Endothelial cell of umbilical vein (primary cell): ENCODE measurements at regions not wholly inside any gene's neighbourhood (a gene's known extent, or its start where the extent isn't known, plus 50 kb on each side); places are given as distances from the start of the nearest gene placed in this dataset.

Experiments
- BruUV-seq: library from RNA; stranded (reverse); fragments of 400-500 nt; replicated peaks from 2 replicates; lab custom pipeline; 2021; lab: Mats Ljungman, UMichigan
- CTCF ChIA-PET: fragments of 300-600, 350-600 bp; sonication (Branson Sonifier 250); formaldehyde crosslinking; loops from one replicate; lab custom pipeline; 2021; ENCODE audit warnings: antibody characterized with exemption, inconsistent platforms; lab: Charles Lee
- POLR2A ChIA-PET: fragments of 300-600, 350-600 bp; sonication (Branson Sonifier 250); formaldehyde crosslinking; loops from one replicate; lab custom pipeline; 2021; ENCODE audit warnings: antibody characterized with exemption, inconsistent platforms; lab: Charles Lee
- DNase-seq: peaks from one replicate; pipeline ENCODE4 v3.0.0-alpha.2; 2011; ENCODE audit warnings: low read depth, low spot score
- FAIRE-seq: peaks from 2 replicates; lab custom pipeline; 2011; peaks lifted over from hg19 to GRCh38; lab: Jason Lieb, UNC
- H2AFZ ChIP-seq: 2 replicates; pipeline ENCODE4 v1.6.0; 2012; ENCODE audit warnings: low read depth, low read length, control low read depth, inconsistent platforms
- H3K27ac ChIP-seq: 2 replicates; pipeline ENCODE4 v1.5.1; 2011; ENCODE audit warnings: low read depth, mild to moderate bottlenecking, control low read depth, low read length, moderate library complexity; ENCODE audit not compliant: insufficient read depth
- H3K27me3 ChIP-seq, 2 experiments: 2 replicates each; pipeline versions ENCODE4 v1.6.0 to v1.6.1; 2011; ENCODE audit warnings: low read length in 2 of 2, mixed read lengths in 1 of 2; ENCODE audit not compliant: control insufficient read depth in 2 of 2, insufficient read depth in 2 of 2
- H3K36me3 ChIP-seq, 2 experiments: 2 replicates in 1 of 2; 3 replicates in 1 of 2; pipeline ENCODE4 v1.5.1; 2011; ENCODE audit warnings: low read length in 2 of 2, mild to moderate bottlenecking in 1 of 2, moderate library complexity in 1 of 2; ENCODE audit not compliant: control insufficient read depth in 2 of 2, insufficient read depth in 2 of 2; ENCODE audit errors: extremely low read depth in 1 of 2
- H3K4me1 ChIP-seq: 3 replicates; pipeline ENCODE4 v1.5.1; 2011; ENCODE audit warnings: mild to moderate bottlenecking, low read length; ENCODE audit not compliant: control insufficient read depth, insufficient read depth; ENCODE audit errors: extremely low read depth
- H3K4me2 ChIP-seq: 2 replicates; pipeline ENCODE4 v1.6.1; 2011; ENCODE audit warnings: low read length, control low read depth, mixed read lengths; ENCODE audit not compliant: insufficient read depth
- H3K4me3 ChIP-seq, 3 experiments: fragments of 200-600 bp in 1 of 3; sonication (generic), shearing (Covaris generic) in 1 of 3; replicated peaks in 1 of 3; 2 replicates each; pipeline ENCODE4 v1.5.1; 2011 to 2016; ENCODE audit warnings: control low read depth in 3 of 3, low read length in 3 of 3, mild to moderate bottlenecking in 2 of 3, inconsistent platforms in 1 of 3, low read depth in 1 of 3, moderate library complexity in 1 of 3; ENCODE audit not compliant: insufficient read depth in 1 of 3
- H3K79me2 ChIP-seq: 2 replicates; pipeline ENCODE4 v1.6.0; 2012; ENCODE audit warnings: low read length, inconsistent platforms; ENCODE audit not compliant: control insufficient read depth, insufficient read depth
- H3K9ac ChIP-seq: replicated peaks from 2 replicates; pipeline ENCODE3; 2011; ENCODE audit warnings: low read length, control low read depth; ENCODE audit not compliant: insufficient read depth; ENCODE audit errors: extremely low read depth
- H3K9me1 ChIP-seq: replicated peaks from 3 replicates; pipeline ENCODE4 v1.6.0; 2011; ENCODE audit warnings: mild to moderate bottlenecking, low read length; ENCODE audit not compliant: control insufficient read depth, insufficient read depth; ENCODE audit errors: extremely low read depth
- H3K9me3 ChIP-seq: replicated peaks from 2 replicates; pipeline ENCODE4 v1.5.1; 2012; ENCODE audit warnings: low read length, inconsistent platforms; ENCODE audit not compliant: control insufficient read depth, insufficient read depth
- H4K20me1 ChIP-seq: replicated peaks from 2 replicates; pipeline ENCODE3; 2011; ENCODE audit warnings: mild to moderate bottlenecking, low read length; ENCODE audit not compliant: control insufficient read depth, insufficient read depth; ENCODE audit errors: extremely low read depth
- EZH2 ChIP-seq: IDR thresholded peaks from 2 replicates; pipeline ENCODE4 v1.6.1; 2012; ENCODE audit warnings: borderline replicate concordance, low read depth, mild to moderate bottlenecking, moderate library complexity, low read length, inconsistent platforms; ENCODE audit not compliant: severe bottlenecking
- FOS ChIP-seq: IDR thresholded peaks from 2 replicates; pipeline ENCODE4 v1.6.1; 2011; ENCODE audit warnings: mild to moderate bottlenecking, low read length, moderate library complexity, borderline replicate concordance; ENCODE audit not compliant: insufficient read depth
- GATA2 ChIP-seq: IDR thresholded peaks from 2 replicates; pipeline ENCODE4 v1.7.0; 2011; ENCODE audit warnings: low read depth, mild to moderate bottlenecking, moderate library complexity, mixed read lengths, low read length; ENCODE audit not compliant: insufficient read length, insufficient read depth
- JUN ChIP-seq: IDR thresholded peaks from 2 replicates; pipeline ENCODE4 v1.6.1; 2011; ENCODE audit warnings: borderline replicate concordance, low read depth; ENCODE audit not compliant: insufficient read length, insufficient read depth
- MYC ChIP-seq: IDR thresholded peaks from one replicate; pipeline ENCODE4 v1.6.1; 2011; ENCODE audit warnings: mild to moderate bottlenecking, low read depth, low read length
- POLR2A ChIP-seq: IDR thresholded peaks from 2 replicates; pipeline ENCODE4 v1.6.1; 2012; ENCODE audit warnings: low read depth, mild to moderate bottlenecking, control low read depth, low read length
- POLR2AphosphoS5 ChIP-seq: IDR thresholded peaks from 2 replicates; pipeline ENCODE4 v1.6.1; 2012; ENCODE audit warnings: low read depth, mild to moderate bottlenecking, control low read depth, low read length, moderate library complexity; ENCODE audit not compliant: insufficient read depth
- dilution Hi-C: fragments of 300-500 bp; cut with MboI; formaldehyde crosslinking; loops from one replicate; pipeline ENCODE4 v1.15.0; 2019; ENCODE audit warnings: low sequenced_read_pairs; ENCODE audit not compliant: extremely low pct_ligation_motif_present
- intact Hi-C: fragments of 100-400 bp; cut with micrococcal nuclease; formaldehyde crosslinking; loops from one replicate; pipeline ENCODE4 v1.10.0; 2022
- TF ChIP-seq, protein P1 (sequence below): IDR thresholded peaks from 2 replicates; pipeline ENCODE4 v1.6.1; 2011; ENCODE audit not compliant: insufficient read depth, insufficient read length
- TF ChIP-seq, protein P2 (sequence below), 2 donors: IDR thresholded peaks; 1 replicate in 1 of 2; 2 replicates in 1 of 2; pipeline ENCODE4 v1.5.1; 2011; ENCODE audit warnings: low read length in 2 of 2, mild to moderate bottlenecking in 2 of 2, moderate library complexity in 2 of 2, control low read depth in 1 of 2, inconsistent platforms in 1 of 2, low read depth in 1 of 2; ENCODE audit not compliant: insufficient read depth in 1 of 2; ENCODE audit errors: extremely low read depth in 1 of 2

DNA sequence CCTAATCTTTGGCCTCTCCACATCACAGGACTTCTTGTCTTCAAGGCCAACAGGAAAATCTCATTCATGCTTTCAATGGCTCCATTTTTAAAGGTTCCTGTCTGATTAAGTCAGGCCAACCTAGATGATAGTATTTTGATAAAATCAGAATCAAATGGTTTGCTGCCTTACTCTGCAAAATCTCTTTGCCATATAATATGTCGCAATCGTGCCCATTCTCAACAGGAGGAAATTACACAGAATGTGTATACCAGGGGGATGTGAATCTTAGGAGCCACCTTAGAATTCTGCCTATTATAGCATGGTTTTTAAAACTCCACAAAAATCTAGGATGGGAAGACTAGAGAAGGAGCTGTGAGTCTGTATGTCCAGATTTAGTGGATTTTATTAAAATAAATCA is 612.9 kb upstream of the MAN1A1 start:
- H3K9me3 ChIP-seq: no peaks in the 10 kb centered on the region
- H3K36me3 ChIP-seq: no peaks in the 10 kb centered on the region
- dilution Hi-C loops: no loop called here
- H3K27me3 ChIP-seq: no peaks in the 10 kb centered on the region
- H3K79me2 ChIP-seq: no peaks in the 10 kb centered on the region
- FAIRE-seq (no peak), DNase-seq (no peak)
- no peak overlapping the region for H3K9ac ChIP-seq
- ChIA-PET CTCF (no interaction called here), POLR2A (no interaction called here)
- H3K27ac ChIP-seq: no peak overlapping the region
- TF ChIP-seq FOS (no peak), EZH2 (no peak), JUN (no peak), POLR2A (no peak)
- TF ChIP-seq, protein P1, sequence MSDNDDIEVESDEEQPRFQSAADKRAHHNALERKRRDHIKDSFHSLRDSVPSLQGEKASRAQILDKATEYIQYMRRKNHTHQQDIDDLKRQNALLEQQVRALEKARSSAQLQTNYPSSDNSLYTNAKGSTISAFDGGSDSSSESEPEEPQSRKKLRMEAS: no peak
- H3K9me1 ChIP-seq: no peaks in the 10 kb centered on the region
- intact Hi-C loops: no loop called here
- no peaks in the 10 kb centered on the region for H4K20me1 ChIP-seq
- H3K4me3 ChIP-seq: no peak overlapping the region
- H3K4me1 ChIP-seq: no peaks in the 10 kb centered on the region
- no TSS peak for BruUV-seq
- no peak overlapping the region for H2AFZ ChIP-seq
- H3K4me2 ChIP-seq: no peak overlapping the region

DNA sequence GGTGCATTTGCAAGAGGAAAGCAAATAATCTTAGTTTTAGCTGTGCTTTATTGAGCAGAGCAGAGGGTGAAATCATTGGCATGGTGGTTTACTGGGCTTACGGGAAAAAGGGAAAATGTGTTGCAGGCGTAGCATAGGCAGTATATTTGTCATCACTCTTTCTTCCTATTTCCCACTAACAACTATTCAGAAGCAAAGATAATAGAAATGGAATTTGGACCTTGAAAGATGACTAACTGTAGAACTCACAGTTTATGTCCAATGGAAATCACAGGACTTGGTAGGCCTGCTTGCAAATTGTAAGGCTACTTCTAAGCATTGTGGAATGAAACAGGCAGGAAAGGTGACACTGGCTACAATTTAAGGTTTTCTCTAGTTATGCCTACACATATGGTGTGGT is 611.9 kb upstream of the MAN1A1 start:
- dilution Hi-C loops: no loop called here
- Histone ChIP-seq H4K20me1 (no peaks in the 10 kb centered on the region), H3K9ac (no peak overlapping the region), H3K27ac (no peak overlapping the region), H3K9me1 (no peaks in the 10 kb centered on the region), H3K4me3 (no peak overlapping the region), H3K4me2 (no peak overlapping the region), H3K79me2 (no peaks in the 10 kb centered on the region), H3K4me1 (no peaks in the 10 kb centered on the region), H3K27me3 (no peaks in the 10 kb centered on the region), H2AFZ (no peak overlapping the region), H3K36me3 (no peaks in the 10 kb centered on the region), H3K9me3 (no peaks in the 10 kb centered on the region)
- no TSS peak for BruUV-seq
- TF ChIP-seq POLR2A (no peak), MYC (no peak), FOS (no peak), POLR2AphosphoS5 (no peak), GATA2 (no peak), JUN (no peak), EZH2 (no peak)
- TF ChIP-seq, protein P2, sequence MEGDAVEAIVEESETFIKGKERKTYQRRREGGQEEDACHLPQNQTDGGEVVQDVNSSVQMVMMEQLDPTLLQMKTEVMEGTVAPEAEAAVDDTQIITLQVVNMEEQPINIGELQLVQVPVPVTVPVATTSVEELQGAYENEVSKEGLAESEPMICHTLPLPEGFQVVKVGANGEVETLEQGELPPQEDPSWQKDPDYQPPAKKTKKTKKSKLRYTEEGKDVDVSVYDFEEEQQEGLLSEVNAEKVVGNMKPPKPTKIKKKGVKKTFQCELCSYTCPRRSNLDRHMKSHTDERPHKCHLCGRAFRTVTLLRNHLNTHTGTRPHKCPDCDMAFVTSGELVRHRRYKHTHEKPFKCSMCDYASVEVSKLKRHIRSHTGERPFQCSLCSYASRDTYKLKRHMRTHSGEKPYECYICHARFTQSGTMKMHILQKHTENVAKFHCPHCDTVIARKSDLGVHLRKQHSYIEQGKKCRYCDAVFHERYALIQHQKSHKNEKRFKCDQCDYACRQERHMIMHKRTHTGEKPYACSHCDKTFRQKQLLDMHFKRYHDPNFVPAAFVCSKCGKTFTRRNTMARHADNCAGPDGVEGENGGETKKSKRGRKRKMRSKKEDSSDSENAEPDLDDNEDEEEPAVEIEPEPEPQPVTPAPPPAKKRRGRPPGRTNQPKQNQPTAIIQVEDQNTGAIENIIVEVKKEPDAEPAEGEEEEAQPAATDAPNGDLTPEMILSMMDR (IDR thresholded peaks at IDR 0.05; ENCODE audit: extremely low read depth in 1 of 2, insufficient read depth in 1 of 2, low read depth in 1 of 2, low read length in 2 of 2): no peak
- TF ChIP-seq, protein P1: no peak
- no peak for DNase-seq
- intact Hi-C loops: no loop called here
- POLR2A ChIA-PET: no interaction called here
- FAIRE-seq: no peak
- CTCF ChIA-PET: no interaction called here
